Astrocyte (in vitro differentiated cells and primary cell): ENCODE measurements at regions not wholly inside any gene's neighbourhood (a gene's known extent, or its start where the extent isn't known, plus 50 kb on each side); places are given as distances from the start of the nearest gene placed in this dataset.

Experiments
- EZH2 ChIP-seq: IDR thresholded peaks from 2 replicates; pipeline ENCODE4 v1.6.1; 2012; ENCODE audit warnings: mild to moderate bottlenecking, low read length, inconsistent platforms; ENCODE audit not compliant: insufficient read depth
- TF ChIP-seq, protein P1 (sequence below): IDR thresholded peaks from 2 replicates; pipeline ENCODE4 v1.5.1; 2011; ENCODE audit warnings: low read depth, mild to moderate bottlenecking, inconsistent platforms, low read length, moderate library complexity; ENCODE audit not compliant: insufficient read depth

DNA sequence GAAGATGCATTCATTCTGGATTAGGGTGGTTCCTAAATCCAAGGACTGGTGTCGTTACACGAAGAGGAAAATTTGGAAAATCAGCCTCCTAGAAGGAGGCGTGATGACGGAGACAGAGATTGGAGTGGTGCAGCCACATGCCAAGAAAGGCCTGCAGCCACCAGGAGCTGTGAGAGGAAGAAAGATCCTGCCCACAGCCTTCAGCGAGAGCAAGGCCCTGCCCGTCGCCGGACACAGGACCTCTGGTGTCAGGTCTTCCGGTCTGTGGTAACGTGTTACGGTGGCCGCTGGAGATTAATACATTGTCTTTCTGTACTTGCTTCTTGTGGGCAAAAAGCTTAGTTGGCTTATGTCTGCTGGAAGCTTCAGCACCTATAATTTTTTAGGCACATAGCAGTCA is 1045.8 kb downstream of the BRD1 start:
- TF ChIP-seq, protein P1, sequence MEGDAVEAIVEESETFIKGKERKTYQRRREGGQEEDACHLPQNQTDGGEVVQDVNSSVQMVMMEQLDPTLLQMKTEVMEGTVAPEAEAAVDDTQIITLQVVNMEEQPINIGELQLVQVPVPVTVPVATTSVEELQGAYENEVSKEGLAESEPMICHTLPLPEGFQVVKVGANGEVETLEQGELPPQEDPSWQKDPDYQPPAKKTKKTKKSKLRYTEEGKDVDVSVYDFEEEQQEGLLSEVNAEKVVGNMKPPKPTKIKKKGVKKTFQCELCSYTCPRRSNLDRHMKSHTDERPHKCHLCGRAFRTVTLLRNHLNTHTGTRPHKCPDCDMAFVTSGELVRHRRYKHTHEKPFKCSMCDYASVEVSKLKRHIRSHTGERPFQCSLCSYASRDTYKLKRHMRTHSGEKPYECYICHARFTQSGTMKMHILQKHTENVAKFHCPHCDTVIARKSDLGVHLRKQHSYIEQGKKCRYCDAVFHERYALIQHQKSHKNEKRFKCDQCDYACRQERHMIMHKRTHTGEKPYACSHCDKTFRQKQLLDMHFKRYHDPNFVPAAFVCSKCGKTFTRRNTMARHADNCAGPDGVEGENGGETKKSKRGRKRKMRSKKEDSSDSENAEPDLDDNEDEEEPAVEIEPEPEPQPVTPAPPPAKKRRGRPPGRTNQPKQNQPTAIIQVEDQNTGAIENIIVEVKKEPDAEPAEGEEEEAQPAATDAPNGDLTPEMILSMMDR, result no peak
- no peak for TF ChIP-seq EZH2
